Astrocyte (in vitro differentiated cells and primary cell): ENCODE measurements at regions not wholly inside any gene's neighbourhood (a gene's known extent, or its start where the extent isn't known, plus 50 kb on each side); places are given as distances from the start of the nearest gene placed in this dataset.
"Not testable (repeated sequence)": the region's sequence is repeated elsewhere in the genome, so short reads cannot be mapped to it uniquely, and the experiment has no call there.

Source experiments
- DNase-seq: peaks from one replicate; pipeline ENCODE4 v3.0.0-alpha.2; 2010; ENCODE audit warnings: low read depth
- FAIRE-seq: peaks from 2 replicates; lab custom pipeline; 2011; peaks lifted over from hg19 to GRCh38; lab: Jason Lieb, UNC
- H2AFZ ChIP-seq: 2 replicates; pipeline ENCODE4 v1.6.0; 2012; ENCODE audit warnings: low read depth, low read length, inconsistent platforms
- H3K27ac ChIP-seq: 2 replicates; pipeline ENCODE4 v1.5.1; 2011; ENCODE audit warnings: low read depth, low read length, inconsistent platforms
- H3K27me3 ChIP-seq: 2 replicates; pipeline ENCODE4 v1.6.0; 2011; ENCODE audit warnings: low read length, inconsistent platforms; ENCODE audit not compliant: insufficient read depth
- H3K36me3 ChIP-seq: 2 replicates; pipeline ENCODE4 v1.5.1; 2011; ENCODE audit warnings: low read length, inconsistent platforms; ENCODE audit not compliant: insufficient read depth
- H3K4me1 ChIP-seq: 2 replicates; pipeline ENCODE4 v1.5.1; 2011; ENCODE audit warnings: low read length, inconsistent platforms; ENCODE audit not compliant: insufficient read depth
- H3K4me2 ChIP-seq: 2 replicates; pipeline ENCODE4 v1.6.0; 2012; ENCODE audit warnings: low read length, inconsistent platforms
- H3K4me3 ChIP-seq: 2 replicates; pipeline ENCODE4 v1.5.1; 2011; ENCODE audit warnings: low read depth, mild to moderate bottlenecking, low read length, inconsistent platforms; ENCODE audit not compliant: insufficient read depth
- H3K79me2 ChIP-seq: 2 replicates; pipeline ENCODE4 v1.6.0; 2012; ENCODE audit warnings: mild to moderate bottlenecking, low read length, inconsistent platforms; ENCODE audit not compliant: insufficient read depth
- H3K9ac ChIP-seq: 2 replicates; pipeline ENCODE4 v1.6.0; 2012; ENCODE audit warnings: mild to moderate bottlenecking, low read length, inconsistent platforms
- H3K9me3 ChIP-seq: 2 replicates; pipeline ENCODE4 v1.5.1; 2012; ENCODE audit warnings: low read depth, mild to moderate bottlenecking, low read length, inconsistent platforms; ENCODE audit not compliant: insufficient read depth
- H4K20me1 ChIP-seq: 2 replicates; pipeline ENCODE4 v1.6.0; 2012; ENCODE audit warnings: low read length, inconsistent platforms; ENCODE audit not compliant: insufficient read depth
- H3K27ac Mint-ChIP-seq: one replicate; pipeline ENCODE4 v1.8.0; 2021; ENCODE audit warnings: mild to moderate bottlenecking, mixed read lengths; ENCODE audit not compliant: unreplicated experiment
- H3K27me3 Mint-ChIP-seq: one replicate; pipeline ENCODE4 v1.8.0; 2021; ENCODE audit warnings: low read depth, mixed read lengths; ENCODE audit not compliant: unreplicated experiment
- H3K36me3 Mint-ChIP-seq: one replicate; pipeline ENCODE4 v1.8.0; 2021; ENCODE audit warnings: low read depth, mixed read lengths; ENCODE audit not compliant: unreplicated experiment
- H3K4me1 Mint-ChIP-seq: one replicate; pipeline ENCODE4 v1.8.0; 2021; ENCODE audit warnings: low read depth, mixed read lengths; ENCODE audit not compliant: unreplicated experiment
- H3K4me3 Mint-ChIP-seq: one replicate; pipeline ENCODE4 v1.8.0; 2021; ENCODE audit warnings: mild to moderate bottlenecking, moderate library complexity, mixed read lengths; ENCODE audit not compliant: unreplicated experiment
- H3K9me3 Mint-ChIP-seq: one replicate; pipeline ENCODE4 v1.8.0; 2021; ENCODE audit warnings: mild to moderate bottlenecking, mixed read lengths; ENCODE audit not compliant: unreplicated experiment

DNA sequence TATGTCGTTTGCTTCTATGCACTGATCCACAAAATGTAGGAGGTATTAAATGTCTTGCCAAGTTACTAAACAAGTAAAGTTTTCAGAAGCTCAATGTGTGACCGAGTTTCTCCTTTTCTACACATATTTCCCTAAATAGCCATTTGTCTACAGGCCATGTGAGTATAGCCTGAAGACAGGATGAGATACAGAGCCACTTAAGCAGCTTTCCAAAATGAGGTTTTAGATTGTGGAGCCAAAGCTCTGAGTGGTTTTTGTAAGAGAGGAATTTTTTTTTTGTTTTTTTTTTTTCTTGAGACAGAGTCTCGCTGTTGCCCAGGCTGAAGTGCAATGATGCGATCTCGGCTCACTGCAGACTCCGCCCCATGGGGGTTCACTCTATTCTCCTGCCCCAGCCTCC, 68.8 kb downstream of the PCDH11X start:
- not testable (repeated sequence) for H3K27ac Mint-ChIP-seq, H3K79me2 ChIP-seq
- peak; percentile 80 for FAIRE-seq

More for the DNA sequence above, 68.8 kb downstream of the PCDH11X start:
- not testable (repeated sequence) for H3K9ac ChIP-seq, H3K4me2 ChIP-seq, H3K36me3 Mint-ChIP-seq, H3K4me1 ChIP-seq, H3K9me3 Mint-ChIP-seq, H3K9me3 ChIP-seq, H3K4me1 Mint-ChIP-seq, H3K27me3 Mint-ChIP-seq, H3K4me3 Mint-ChIP-seq, H4K20me1 ChIP-seq, H3K27ac ChIP-seq, H3K27me3 ChIP-seq, DNase-seq, H3K36me3 ChIP-seq, H2AFZ ChIP-seq, H3K4me3 ChIP-seq
